KOPT-K1 (cell line): ENCODE measurements at regions not wholly inside any gene's neighbourhood (a gene's known extent, or its start where the extent isn't known, plus 50 kb on each side); places are given as distances from the start of the nearest gene placed in this dataset.

ENCODE experiments used
- H3K27ac ChIP-seq: fragments of 200-600 bp; sonication (generic); 2 replicates; pipeline ENCODE4 v1.5.1; 2016; ENCODE audit warnings: antibody characterized with exemption, mild to moderate bottlenecking, low read depth, low read length; ENCODE audit not compliant: poor library complexity, severe bottlenecking
- H3K36me3 ChIP-seq: fragments of 200-600 bp; sonication (generic); 2 replicates; pipeline ENCODE4 v1.5.1; 2017; ENCODE audit warnings: antibody characterized with exemption, mild to moderate bottlenecking, low read length, moderate library complexity; ENCODE audit not compliant: insufficient read depth
- H3K9me3 ChIP-seq: fragments of 200-600 bp; sonication (generic); 2 replicates; pipeline ENCODE4 v1.5.1; 2017; ENCODE audit warnings: antibody characterized with exemption, low read length, mild to moderate bottlenecking; ENCODE audit not compliant: insufficient read depth, poor library complexity, severe bottlenecking

DNA sequence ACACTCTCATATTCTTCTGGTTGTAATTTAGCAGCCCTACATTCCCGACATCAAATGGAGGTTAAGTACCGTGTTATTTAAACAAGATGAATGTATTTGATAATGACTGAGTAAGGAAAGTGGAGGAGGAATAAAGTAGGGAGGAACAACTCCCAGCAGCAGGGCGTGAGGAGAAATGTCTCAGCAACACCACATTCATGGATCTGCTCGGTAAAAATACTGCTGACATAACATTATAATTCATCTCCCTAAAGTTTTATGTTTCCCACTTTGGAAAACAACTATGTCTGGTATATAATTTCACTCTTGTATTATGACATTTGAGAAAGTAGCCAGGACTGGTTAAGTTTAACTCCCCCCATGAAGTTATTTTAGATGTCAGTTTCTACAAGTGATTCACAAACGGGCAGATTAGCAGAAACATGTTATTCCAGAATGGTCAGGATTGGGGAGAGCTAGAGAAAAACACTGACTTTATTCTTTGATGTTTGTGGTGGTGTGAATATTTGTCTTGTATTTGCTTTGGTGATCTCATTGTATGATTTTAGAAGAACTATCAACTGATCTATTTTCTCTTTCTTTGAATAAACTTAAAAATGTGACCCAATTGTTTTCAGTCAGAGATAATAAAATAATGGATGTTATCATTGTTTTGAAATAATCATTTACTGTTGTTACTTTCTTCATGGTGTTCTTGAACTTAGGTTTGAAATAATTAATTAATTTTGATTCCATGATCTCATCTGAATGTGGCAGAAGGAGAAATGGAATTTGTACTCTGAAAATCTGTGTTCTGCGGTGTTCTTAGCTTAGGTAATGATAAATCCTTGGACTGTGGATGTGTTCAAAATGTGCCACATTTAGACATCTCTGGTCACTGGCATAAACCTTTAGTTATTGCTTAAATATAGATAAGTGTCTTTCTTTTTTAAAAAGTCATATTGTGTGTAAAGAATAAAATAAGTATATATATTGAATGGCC lies 303.6 kb upstream of the ZNF608 start:
- no peak overlapping the region for H3K27ac ChIP-seq
- H3K36me3 ChIP-seq = no peaks in the 10 kb centered on the region
- no peaks in the 10 kb centered on the region for H3K9me3 ChIP-seq

DNA sequence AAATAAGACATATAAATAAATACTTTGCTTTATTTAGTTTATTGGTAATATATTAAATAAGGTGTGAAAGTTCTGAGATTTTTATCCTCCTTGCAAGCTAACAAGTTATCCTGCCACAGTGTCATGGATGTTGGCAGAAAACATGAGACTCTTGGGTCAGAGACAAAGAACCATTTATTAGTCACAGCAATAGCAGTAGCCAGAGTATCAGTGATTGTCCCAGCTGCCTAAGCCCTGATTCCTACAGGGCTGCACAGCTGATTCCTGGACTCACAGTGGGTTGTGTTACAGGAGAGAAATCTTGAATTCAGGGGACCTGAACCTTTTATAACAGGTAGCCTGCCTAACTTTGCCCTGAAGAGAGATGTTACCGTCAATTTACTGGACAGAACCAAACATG lies 304.5 kb upstream of the ZNF608 start:
- Histone ChIP-seq H3K36me3 (no peaks in the 10 kb centered on the region), H3K9me3 (no peaks in the 10 kb centered on the region), H3K27ac (no peak overlapping the region)

DNA sequence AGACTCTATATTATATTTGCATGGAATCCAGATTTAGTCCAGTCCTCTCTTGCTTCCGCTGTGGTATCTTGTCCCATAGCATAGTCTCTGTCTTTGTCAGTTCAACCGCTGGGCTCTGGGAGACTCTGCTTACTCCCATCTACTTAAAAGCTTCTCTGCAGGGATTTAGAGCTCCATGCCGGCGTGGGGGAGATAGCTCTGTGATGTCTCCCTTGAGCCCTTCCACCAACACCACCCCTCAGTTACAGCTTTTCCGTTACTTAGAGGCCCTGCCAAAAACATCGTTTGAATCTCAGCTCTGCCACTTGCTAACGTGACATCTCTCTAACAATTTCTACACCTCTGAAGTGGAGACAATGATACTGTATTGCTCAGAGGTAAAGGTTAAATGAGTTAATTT lies 306.1 kb upstream of the ZNF608 start:
- Histone ChIP-seq H3K9me3 (no peaks in the 10 kb centered on the region), H3K27ac (no peak overlapping the region), H3K36me3 (no peaks in the 10 kb centered on the region)

DNA sequence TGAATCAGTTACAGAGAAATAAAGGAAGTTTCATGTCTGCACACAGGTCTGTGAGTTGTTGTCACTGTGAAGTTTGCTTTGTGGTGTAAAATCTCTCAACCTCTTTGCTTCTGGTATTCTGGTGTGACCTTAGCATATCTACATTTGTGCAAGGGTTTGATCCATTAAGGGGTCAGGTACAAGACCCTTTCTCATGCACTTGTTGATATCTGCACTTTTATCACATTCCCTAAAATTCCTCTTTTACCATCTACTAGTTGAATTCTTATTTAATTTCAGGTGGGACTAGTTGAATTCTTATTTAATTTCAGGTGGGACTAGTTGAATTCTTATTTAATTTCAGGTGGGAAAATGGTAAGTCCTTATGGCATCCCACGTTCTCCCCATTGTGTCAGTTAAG lies 306.7 kb upstream of the ZNF608 start:
- no peaks in the 10 kb centered on the region for H3K9me3 ChIP-seq
- H3K27ac ChIP-seq = no peak overlapping the region
- no peaks in the 10 kb centered on the region for H3K36me3 ChIP-seq

DNA sequence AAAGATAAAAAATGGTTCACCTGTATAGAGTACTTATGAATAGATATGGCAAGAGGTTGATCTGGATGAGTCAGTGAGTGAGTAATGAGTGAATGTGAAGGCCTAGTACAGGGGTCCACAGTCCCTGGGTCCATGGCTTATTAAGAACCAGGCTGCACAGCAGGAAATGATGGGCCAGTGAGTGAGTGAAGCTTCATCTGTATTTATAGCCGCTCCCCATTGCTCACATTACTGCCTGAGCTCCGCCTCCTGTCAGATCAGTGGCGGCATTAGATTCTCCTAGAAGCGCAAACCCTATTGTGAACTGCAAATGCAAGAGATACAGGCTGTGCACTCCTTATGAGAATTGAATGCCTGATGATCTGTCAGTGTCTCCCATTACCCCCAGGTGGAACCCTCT lies 307.7 kb upstream of the ZNF608 start:
- no peaks in the 10 kb centered on the region for H3K36me3 ChIP-seq
- no peak overlapping the region for H3K27ac ChIP-seq
- H3K9me3 ChIP-seq = no peaks in the 10 kb centered on the region

DNA sequence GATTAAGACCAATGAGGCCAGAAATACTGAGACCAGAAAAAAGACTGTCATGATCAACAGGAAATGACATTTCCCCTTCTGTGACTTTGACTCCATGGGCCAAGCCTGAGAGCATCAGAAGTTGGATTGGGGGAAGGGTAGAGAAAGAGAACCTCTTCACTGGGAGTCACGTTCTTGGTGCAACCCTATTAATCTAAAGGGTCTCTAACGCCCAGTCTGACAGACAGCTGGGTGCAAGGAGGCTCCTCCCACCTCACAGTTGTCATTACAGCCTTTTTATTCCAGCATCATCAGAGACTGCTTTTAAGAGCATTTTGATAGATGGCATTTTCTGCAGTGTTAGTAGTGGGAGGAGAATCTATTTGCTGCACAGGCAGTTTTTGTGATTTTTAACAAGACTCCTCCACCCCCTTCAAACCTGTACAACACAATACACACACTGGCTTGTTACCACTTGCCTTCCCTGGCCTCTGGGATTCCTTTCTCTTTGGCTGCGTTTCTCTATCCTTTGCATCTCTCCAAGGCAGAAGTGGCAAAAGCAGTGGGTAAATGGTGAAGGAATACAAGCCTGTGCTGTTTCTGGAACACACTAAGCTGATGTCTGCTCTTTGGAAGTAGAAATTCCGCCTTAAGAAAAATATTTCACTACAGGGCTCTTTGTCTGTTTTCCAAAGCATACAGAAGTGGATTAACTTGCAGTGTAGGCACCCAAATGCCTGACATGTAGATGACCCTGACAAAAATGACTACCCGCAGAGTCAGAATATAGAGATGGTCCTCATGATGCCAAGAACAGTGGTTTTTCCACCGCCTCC lies 310.4 kb upstream of the ZNF608 start:
- Histone ChIP-seq H3K36me3 (no peaks in the 10 kb centered on the region), H3K9me3 (no peaks in the 10 kb centered on the region), H3K27ac (no peak overlapping the region)

DNA sequence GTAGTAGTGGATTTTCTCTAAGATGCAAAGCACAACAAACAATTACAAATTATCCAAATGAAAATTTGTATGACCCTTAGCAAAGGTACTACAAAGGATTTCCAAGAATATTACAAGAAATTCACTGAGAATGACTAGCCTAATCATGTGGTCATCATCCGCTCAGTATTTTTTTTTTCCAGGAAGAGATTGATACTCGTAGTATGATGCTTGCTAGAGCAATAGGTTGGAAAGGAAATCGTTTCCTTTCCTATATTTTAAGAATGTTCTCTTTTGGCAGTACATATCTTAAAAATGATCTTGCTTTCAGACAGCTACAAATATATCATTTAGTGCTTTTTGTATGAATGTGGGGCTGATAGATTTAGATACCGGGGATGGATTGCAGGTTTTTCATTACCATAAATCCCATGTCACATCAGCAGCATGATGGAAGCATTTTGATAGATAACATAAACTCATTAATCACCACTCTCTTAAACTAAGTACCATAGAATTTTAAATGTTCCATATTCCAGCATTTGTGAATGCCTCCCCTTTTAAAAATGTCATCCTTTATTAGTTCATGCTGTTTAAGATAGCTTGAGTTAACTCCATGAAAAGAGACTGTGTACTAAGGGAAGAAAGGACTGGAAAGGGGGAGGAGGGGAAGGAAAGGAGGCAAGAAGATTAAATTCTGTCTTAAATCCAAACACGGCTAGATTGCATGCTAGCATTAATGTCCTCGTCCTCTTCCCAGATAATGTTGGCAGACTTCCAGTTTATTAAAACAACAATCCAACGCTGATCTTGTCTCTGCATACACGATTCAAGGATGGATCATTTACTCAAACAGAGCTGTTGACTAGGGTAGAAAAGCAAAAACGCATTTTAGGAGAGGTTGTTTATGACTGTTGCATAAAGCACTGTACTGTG lies 311.7 kb upstream of the ZNF608 start:
- no peaks in the 10 kb centered on the region for H3K9me3 ChIP-seq
- no peaks in the 10 kb centered on the region for H3K36me3 ChIP-seq
- no peak overlapping the region for H3K27ac ChIP-seq

DNA sequence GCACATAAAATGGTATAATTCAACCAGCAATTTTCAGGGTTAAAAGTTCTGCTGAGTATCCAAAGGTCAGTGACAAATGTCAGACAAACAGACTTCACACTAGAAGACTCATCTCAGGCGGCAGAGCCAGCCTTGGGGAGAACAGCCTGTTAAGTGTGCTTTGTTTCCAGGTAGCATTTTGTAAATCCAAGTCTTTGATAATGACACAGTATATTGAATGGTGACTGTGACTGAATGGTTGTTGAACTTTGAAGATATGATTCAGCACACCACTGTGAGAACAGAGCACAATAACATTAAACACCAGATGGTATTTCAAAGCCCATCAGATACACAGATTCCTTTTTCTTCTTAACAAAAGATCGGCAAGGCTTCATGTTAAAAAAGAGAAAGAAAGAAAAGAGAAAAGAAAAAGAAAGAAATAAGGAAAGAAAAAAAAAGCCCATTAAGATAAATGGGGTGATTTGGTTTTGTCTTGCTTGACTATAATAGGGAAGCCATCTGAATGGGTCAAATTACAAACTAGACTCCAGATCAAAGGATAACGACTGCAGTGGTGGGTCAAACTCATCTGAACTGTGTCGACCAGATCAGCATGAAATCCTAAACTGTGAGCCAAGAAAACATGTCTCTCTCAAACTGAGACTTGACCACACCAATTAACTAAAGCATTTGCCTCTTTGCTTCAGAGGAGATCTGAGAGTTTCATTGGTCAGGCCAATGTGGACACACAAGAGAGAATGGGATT lies 313.0 kb upstream of the ZNF608 start:
- H3K9me3 ChIP-seq = no peaks in the 10 kb centered on the region
- H3K36me3 ChIP-seq = no peaks in the 10 kb centered on the region
- no peak overlapping the region for H3K27ac ChIP-seq

DNA sequence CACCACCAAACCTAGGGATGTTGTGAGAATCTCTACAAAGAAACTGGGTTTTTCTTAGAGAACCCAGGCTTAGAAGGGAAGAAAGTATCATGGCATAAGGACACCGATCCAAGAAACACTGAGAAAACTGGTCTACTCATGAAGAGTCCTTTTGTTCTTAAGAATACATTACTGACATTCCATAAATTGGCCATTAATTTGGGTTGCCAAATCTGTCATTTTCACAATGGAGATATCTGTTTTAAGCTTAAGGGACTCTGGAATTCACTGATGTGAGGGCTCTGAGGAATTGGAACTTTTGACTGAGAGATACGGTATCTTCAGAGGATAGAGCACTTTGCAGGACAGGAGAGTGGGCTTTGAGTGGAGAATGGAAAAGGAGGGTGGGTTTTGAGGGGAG lies 315.3 kb upstream of the ZNF608 start:
- H3K27ac ChIP-seq = no peak overlapping the region
- H3K9me3 ChIP-seq = no peaks in the 10 kb centered on the region
- no peaks in the 10 kb centered on the region for H3K36me3 ChIP-seq

DNA sequence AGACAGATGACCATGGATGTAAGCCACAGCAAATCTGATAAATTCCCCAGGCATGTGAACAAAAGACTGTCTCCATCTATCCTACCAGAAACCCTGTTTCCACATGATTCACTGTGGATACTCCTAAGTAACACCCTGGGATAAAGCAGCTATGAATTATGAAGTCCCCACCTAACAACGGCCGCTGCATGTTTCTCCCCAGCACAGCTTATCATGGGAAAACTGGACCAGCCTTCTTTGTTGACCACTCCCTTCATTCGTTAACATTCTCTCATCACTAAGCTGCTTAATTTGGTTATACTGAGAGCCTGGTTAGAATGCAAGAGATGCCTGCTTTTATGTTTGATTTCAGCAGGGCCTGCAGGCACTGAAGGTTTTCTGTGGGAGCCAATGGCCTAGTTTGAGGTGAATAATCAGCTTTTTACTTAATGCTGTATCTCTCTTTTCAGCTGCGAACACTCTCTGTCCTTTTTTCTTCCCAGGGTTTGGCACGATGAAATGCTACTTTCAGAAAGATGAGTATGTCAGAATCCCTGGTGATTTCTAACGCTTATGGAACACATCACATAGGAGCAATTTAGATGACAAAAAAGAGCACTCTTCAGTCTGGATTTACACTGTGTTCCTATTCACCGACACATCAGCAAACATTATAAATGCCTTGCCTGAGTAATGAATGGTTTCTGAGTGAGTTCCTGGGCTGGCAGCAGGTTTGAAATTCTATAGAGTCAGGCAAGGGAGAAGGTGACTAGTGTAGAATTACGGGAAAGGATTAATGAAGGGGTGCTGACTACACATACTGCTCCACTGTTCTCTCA lies 318.4 kb upstream of the ZNF608 start:
- H3K9me3 ChIP-seq = no peaks in the 10 kb centered on the region
- H3K36me3 ChIP-seq = no peaks in the 10 kb centered on the region
- H3K27ac ChIP-seq = no peak overlapping the region

DNA sequence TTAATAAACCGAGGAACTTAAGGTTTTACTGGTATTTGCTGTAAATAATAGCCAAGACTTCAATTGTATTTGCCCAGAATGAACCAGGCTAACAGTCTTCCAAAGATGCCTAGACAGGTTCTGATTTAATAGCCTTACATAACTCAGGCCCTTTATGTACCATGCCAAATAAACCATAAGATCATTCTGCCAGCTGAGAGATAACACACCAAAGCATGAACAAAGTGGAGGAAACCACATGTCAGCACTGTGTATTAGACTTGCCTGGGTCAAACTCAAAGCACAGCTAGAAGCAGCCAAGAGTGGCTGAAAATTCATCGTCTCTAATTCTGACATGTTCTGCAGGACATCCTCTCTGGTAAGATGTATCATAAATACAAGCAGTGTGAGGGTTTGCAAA lies 319.3 kb upstream of the ZNF608 start:
- no peaks in the 10 kb centered on the region for H3K36me3 ChIP-seq
- H3K27ac ChIP-seq = no peak overlapping the region
- no peaks in the 10 kb centered on the region for H3K9me3 ChIP-seq

DNA sequence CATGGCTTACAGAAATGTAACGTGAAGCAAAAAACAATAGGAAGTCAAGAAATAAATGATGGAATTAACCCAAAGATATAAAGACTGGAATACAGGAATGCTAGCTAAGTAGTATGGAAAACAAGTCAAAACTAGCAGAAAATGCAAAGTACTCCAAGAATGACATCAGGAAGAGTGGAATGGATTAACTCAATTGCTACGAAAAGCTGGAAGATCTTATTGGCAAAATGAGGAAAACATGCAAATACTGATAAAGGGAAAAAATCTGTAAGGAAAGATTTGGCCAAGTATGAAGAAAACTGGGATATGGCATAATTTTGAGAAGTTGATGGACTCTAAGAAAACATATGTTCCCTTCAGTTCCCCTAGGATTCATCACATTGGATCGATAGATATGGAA lies 324.5 kb upstream of the ZNF608 start:
- H3K36me3 ChIP-seq = no peaks in the 10 kb centered on the region
- no peaks in the 10 kb centered on the region for H3K9me3 ChIP-seq

DNA sequence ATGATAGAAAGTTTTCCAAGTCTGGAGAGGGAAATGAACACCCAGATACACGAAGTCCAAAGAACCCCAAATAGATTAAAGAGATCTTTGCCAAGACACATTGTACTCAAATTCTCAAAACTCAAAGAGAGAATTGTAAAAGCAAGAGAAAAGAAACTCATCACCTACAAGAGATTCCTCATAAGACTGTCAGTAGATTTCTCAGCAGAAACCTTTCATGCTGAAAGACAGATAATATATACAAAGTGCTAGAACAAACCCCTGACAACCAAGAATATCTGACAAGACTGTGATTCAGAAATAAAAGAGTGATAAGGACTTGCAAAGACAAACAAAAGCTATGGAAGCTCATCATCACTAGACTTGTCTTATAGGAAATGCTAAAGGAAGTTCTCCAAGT lies 326.7 kb upstream of the ZNF608 start:
- no peaks in the 10 kb centered on the region for H3K9me3 ChIP-seq
- H3K36me3 ChIP-seq = no peaks in the 10 kb centered on the region
- no peak overlapping the region for H3K27ac ChIP-seq

More for the DNA sequence above, 324.5 kb upstream of the ZNF608 start:
- H3K27ac ChIP-seq = no peak overlapping the region
